ENCODE measurements at regions not wholly inside any gene's neighbourhood (a gene's known extent, or its start where the extent isn't known, plus 50 kb on each side); places are given as distances from the start of the nearest gene placed in this dataset.

DNA sequence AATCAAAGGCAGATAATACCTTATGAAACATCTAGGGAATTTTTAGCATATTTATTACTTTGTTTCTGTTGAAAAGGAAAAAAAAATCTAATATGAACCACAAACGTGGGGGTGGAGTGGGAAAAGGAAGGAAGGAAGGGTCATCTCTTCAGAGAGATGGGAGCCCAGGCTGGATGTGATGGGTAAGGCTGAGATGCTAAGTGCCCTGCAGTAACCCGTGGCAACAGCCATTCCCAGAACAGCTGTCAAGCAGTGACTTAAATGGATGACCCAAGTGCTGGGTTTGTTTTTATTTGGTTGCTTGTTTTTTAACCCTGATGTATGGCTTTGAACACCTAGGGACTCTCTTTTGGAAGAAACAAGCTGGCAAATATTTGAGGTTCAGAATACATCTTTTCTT lies 50.7 kb upstream of the KLF7 start:
- no peak overlapping the region for H3K4me3 ChIP-seq (ENCODE audit: control insufficient read depth, low read depth, low read length)
- no peak for DNase-seq (ENCODE audit: low read depth)

DNA sequence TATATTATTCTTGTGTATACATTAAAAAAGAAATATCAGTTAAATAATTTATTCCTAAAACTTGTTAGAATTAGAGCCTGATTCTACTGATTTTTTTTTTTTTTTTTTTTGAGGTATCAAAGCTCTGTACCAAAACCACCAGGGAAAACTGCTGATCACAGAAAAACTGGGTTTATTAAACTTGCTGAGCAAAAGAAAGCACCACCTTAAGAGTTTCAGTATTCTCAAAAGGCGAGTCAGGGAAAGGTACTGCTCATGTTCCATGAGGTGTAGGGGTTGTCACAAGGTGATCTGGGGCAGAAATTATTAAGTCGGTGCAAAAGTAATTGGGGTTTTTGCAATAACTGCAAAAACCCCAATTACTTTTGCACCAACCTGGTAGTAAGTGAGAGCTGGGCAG lies 51.7 kb upstream of the KLF7 start:
- DNase-seq (ENCODE audit: low read depth) = no peak
- H3K4me3 ChIP-seq (ENCODE audit: control insufficient read depth, low read depth, low read length) = no peak overlapping the region
- TF ChIP-seq, protein P1, sequence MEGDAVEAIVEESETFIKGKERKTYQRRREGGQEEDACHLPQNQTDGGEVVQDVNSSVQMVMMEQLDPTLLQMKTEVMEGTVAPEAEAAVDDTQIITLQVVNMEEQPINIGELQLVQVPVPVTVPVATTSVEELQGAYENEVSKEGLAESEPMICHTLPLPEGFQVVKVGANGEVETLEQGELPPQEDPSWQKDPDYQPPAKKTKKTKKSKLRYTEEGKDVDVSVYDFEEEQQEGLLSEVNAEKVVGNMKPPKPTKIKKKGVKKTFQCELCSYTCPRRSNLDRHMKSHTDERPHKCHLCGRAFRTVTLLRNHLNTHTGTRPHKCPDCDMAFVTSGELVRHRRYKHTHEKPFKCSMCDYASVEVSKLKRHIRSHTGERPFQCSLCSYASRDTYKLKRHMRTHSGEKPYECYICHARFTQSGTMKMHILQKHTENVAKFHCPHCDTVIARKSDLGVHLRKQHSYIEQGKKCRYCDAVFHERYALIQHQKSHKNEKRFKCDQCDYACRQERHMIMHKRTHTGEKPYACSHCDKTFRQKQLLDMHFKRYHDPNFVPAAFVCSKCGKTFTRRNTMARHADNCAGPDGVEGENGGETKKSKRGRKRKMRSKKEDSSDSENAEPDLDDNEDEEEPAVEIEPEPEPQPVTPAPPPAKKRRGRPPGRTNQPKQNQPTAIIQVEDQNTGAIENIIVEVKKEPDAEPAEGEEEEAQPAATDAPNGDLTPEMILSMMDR (IDR thresholded peaks at IDR 0.05; ENCODE audit: control insufficient read depth, insufficient read depth, low read depth, low read length, missing control alignments) = no peak

More for the DNA sequence above, 50.7 kb upstream of the KLF7 start:
- TF ChIP-seq, protein P1 (IDR thresholded peaks at IDR 0.05; ENCODE audit: control insufficient read depth, insufficient read depth, low read depth, low read length, missing control alignments) = no peak

DNA sequence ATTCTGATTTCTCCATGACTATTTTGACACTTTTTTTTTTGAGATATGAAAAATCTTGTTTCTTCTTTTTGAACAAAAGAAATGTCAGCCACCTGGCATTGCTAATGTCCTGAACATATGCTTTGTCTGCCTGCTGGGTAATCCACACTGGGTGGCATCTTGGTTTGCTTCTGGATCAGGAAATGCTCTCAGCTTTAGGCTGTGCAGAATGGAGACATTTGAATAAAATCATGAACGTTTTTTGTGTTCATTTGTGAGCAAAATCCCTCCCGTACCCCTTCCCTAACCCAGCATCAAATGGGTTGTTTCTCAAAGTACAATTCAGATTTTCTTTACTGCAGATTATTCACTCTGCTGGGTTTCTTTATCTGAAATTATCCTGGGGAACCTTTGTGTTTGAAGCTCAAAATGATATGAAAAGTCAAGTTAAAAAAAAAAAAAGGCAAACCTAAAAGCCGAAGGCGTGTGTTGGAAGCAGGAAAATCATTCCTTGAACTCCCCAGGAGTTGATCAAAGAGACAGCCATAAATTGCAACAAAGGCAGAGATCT lies 53.4 kb upstream of the KLF7 start:
- no peak for DNase-seq (ENCODE audit: low read depth)
- TF ChIP-seq, protein P1 (IDR thresholded peaks at IDR 0.05; ENCODE audit: control insufficient read depth, insufficient read depth, low read depth, low read length, missing control alignments) = no peak
- no peak overlapping the region for H3K4me3 ChIP-seq (ENCODE audit: control insufficient read depth, low read depth, low read length)

DNA sequence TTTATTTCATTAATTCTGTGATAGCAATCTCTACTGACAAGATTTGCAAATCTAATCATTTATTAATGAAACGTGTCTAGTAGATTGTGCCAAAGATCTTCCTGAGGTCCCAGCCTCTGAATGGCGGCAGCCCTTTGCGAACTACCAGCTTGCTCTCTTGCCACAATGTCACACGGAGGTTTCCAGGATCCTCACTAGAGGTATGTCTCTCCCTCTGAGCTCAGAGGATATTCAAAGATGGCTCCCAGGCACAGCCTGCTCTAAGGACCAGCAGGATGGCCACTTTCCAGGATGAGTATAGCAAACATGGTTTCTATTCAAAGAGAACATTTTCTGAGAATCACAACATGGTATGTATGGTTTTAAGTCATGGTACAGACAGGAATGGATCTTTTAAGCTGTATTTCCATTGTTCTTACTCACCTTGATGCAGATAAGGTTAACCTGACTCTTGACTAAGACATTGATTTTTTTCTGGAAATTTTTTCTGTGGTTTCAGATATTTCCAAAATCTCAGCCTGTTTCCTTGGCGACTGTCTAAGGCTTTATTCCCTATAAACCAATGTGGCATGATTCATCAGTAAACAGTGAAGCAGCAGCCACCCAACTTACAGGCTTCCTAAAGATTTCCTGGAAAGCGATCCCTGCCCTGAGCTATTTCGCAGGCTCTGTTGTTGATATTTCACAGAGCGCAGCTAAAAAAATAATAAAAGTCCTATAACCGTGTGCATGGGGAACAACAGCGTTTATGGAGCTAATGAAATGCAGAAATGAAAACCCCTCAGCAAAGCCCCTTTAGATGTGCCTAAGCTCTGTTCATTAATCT lies 54.1 kb upstream of the KLF7 start:
- no peak overlapping the region for H3K4me3 ChIP-seq (ENCODE audit: control insufficient read depth, low read depth, low read length)
- DNase-seq (ENCODE audit: low read depth) = peak; percentile 55
- TF ChIP-seq, protein P1 (IDR thresholded peaks at IDR 0.05; ENCODE audit: control insufficient read depth, insufficient read depth, low read depth, low read length, missing control alignments) = no peak

DNA sequence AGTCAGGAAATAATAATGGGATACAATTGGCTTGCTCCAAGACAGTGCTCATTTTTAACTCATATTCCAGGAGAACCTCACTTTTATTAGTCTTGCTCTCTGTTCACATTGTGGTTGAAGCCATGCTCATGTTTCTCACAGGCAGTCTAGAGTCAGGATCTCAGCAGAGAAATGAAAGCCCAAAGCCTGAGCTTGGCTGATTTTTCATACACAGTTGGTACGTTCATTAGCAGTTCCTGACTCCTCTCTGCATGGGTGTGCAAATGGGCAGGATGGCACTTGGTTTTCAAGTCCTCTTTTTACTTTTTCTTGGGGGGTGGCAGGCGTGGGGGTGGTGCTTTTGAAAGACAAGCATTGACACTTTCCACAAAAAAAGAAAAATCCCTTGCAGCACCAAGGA lies 56.0 kb upstream of the KLF7 start:
- no peak for DNase-seq (ENCODE audit: low read depth)
- TF ChIP-seq, protein P1 (IDR thresholded peaks at IDR 0.05; ENCODE audit: control insufficient read depth, insufficient read depth, low read depth, low read length, missing control alignments) = no peak
- no peak overlapping the region for H3K4me3 ChIP-seq (ENCODE audit: control insufficient read depth, low read depth, low read length)

DNA sequence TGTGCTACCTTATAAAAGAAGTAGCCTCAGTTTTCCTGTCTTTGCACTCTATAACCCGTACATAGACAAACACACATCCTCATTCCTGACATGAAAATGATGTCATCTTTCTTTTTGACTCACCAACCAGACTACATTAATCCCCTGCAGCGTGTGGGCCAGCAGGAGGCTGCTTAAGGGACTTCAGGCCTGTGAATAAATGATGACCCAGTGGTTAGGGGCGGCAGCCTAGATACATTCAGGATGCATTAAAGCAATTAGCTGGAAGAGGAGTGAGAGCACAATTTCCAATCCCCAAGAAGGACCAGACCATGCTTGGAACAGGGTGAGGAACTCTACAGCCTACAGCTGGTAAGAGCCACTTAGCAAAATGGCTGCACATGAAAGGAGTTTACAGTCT lies 57.3 kb upstream of the KLF7 start:
- peak; percentile 23 for DNase-seq (ENCODE audit: low read depth)
- no peak overlapping the region for H3K4me3 ChIP-seq (ENCODE audit: control insufficient read depth, low read depth, low read length)
- TF ChIP-seq, protein P1 (IDR thresholded peaks at IDR 0.05; ENCODE audit: control insufficient read depth, insufficient read depth, low read depth, low read length, missing control alignments) = peak; percentile 16

Data from AG09309 (cell line).